ENCODE measurements at regions not wholly inside any gene's neighbourhood (a gene's known extent, or its start where the extent isn't known, plus 50 kb on each side); places are given as distances from the start of the nearest gene placed in this dataset.

DNA sequence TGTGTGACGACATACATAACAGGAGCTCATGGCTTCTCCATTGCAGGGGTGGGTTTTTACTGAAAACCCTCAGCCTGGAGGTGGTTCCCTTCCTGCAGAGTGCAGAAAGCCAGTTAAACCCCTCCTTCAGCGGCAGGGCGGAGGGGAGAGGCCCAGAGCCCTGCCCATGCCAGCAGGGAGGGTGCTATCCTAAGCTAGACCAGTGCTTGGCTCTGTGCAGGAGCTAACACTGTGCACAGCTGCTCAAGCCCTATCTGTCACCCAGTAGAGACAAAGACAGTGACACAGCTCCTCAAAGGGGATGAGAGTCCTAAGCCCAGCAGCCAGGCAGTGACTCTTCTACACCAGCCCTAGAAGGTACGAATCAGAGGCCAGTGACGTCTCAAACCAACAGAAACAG is 70.0 kb upstream of the ZSWIM6 start:
- TF ChIP-seq EZH2 (IDR thresholded peaks at IDR 0.05; ENCODE audit: borderline replicate concordance, low read depth, low read length) (no peak), JUNB (CRISPR knock-in tag; conservative IDR thresholded peaks at IDR 0.05) (no peak), TARDBP (IDR thresholded peaks at IDR 0.05) (no peak), CREM (IDR thresholded peaks at IDR 0.05; ENCODE audit: low read depth) (no peak), HNRNPH1 (optimal IDR thresholded peaks at IDR 0.05; ENCODE audit: low read depth, low read length) (no peak)
- TF ChIP-seq, protein P1, sequence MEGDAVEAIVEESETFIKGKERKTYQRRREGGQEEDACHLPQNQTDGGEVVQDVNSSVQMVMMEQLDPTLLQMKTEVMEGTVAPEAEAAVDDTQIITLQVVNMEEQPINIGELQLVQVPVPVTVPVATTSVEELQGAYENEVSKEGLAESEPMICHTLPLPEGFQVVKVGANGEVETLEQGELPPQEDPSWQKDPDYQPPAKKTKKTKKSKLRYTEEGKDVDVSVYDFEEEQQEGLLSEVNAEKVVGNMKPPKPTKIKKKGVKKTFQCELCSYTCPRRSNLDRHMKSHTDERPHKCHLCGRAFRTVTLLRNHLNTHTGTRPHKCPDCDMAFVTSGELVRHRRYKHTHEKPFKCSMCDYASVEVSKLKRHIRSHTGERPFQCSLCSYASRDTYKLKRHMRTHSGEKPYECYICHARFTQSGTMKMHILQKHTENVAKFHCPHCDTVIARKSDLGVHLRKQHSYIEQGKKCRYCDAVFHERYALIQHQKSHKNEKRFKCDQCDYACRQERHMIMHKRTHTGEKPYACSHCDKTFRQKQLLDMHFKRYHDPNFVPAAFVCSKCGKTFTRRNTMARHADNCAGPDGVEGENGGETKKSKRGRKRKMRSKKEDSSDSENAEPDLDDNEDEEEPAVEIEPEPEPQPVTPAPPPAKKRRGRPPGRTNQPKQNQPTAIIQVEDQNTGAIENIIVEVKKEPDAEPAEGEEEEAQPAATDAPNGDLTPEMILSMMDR (IDR thresholded peaks at IDR 0.05 in 2 of 3, conservative IDR thresholded peaks at IDR 0.05 in 1 of 3; ENCODE audit: insufficient read depth in 2 of 3, low read depth in 1 of 3, low read length in 3 of 3): no peak
- TF ChIP-seq, protein P2, sequence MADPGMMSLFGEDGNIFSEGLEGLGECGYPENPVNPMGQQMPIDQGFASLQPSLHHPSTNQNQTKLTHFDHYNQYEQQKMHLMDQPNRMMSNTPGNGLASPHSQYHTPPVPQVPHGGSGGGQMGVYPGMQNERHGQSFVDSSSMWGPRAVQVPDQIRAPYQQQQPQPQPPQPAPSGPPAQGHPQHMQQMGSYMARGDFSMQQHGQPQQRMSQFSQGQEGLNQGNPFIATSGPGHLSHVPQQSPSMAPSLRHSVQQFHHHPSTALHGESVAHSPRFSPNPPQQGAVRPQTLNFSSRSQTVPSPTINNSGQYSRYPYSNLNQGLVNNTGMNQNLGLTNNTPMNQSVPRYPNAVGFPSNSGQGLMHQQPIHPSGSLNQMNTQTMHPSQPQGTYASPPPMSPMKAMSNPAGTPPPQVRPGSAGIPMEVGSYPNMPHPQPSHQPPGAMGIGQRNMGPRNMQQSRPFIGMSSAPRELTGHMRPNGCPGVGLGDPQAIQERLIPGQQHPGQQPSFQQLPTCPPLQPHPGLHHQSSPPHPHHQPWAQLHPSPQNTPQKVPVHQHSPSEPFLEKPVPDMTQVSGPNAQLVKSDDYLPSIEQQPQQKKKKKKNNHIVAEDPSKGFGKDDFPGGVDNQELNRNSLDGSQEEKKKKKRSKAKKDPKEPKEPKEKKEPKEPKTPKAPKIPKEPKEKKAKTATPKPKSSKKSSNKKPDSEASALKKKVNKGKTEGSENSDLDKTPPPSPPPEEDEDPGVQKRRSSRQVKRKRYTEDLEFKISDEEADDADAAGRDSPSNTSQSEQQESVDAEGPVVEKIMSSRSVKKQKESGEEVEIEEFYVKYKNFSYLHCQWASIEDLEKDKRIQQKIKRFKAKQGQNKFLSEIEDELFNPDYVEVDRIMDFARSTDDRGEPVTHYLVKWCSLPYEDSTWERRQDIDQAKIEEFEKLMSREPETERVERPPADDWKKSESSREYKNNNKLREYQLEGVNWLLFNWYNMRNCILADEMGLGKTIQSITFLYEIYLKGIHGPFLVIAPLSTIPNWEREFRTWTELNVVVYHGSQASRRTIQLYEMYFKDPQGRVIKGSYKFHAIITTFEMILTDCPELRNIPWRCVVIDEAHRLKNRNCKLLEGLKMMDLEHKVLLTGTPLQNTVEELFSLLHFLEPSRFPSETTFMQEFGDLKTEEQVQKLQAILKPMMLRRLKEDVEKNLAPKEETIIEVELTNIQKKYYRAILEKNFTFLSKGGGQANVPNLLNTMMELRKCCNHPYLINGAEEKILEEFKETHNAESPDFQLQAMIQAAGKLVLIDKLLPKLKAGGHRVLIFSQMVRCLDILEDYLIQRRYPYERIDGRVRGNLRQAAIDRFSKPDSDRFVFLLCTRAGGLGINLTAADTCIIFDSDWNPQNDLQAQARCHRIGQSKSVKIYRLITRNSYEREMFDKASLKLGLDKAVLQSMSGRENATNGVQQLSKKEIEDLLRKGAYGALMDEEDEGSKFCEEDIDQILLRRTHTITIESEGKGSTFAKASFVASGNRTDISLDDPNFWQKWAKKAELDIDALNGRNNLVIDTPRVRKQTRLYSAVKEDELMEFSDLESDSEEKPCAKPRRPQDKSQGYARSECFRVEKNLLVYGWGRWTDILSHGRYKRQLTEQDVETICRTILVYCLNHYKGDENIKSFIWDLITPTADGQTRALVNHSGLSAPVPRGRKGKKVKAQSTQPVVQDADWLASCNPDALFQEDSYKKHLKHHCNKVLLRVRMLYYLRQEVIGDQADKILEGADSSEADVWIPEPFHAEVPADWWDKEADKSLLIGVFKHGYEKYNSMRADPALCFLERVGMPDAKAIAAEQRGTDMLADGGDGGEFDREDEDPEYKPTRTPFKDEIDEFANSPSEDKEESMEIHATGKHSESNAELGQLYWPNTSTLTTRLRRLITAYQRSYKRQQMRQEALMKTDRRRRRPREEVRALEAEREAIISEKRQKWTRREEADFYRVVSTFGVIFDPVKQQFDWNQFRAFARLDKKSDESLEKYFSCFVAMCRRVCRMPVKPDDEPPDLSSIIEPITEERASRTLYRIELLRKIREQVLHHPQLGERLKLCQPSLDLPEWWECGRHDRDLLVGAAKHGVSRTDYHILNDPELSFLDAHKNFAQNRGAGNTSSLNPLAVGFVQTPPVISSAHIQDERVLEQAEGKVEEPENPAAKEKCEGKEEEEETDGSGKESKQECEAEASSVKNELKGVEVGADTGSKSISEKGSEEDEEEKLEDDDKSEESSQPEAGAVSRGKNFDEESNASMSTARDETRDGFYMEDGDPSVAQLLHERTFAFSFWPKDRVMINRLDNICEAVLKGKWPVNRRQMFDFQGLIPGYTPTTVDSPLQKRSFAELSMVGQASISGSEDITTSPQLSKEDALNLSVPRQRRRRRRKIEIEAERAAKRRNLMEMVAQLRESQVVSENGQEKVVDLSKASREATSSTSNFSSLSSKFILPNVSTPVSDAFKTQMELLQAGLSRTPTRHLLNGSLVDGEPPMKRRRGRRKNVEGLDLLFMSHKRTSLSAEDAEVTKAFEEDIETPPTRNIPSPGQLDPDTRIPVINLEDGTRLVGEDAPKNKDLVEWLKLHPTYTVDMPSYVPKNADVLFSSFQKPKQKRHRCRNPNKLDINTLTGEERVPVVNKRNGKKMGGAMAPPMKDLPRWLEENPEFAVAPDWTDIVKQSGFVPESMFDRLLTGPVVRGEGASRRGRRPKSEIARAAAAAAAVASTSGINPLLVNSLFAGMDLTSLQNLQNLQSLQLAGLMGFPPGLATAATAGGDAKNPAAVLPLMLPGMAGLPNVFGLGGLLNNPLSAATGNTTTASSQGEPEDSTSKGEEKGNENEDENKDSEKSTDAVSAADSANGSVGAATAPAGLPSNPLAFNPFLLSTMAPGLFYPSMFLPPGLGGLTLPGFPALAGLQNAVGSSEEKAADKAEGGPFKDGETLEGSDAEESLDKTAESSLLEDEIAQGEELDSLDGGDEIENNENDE (IDR thresholded peaks at IDR 0.05; ENCODE audit: low read depth, low read length): no peak
- TF ChIP-seq, protein P3, sequence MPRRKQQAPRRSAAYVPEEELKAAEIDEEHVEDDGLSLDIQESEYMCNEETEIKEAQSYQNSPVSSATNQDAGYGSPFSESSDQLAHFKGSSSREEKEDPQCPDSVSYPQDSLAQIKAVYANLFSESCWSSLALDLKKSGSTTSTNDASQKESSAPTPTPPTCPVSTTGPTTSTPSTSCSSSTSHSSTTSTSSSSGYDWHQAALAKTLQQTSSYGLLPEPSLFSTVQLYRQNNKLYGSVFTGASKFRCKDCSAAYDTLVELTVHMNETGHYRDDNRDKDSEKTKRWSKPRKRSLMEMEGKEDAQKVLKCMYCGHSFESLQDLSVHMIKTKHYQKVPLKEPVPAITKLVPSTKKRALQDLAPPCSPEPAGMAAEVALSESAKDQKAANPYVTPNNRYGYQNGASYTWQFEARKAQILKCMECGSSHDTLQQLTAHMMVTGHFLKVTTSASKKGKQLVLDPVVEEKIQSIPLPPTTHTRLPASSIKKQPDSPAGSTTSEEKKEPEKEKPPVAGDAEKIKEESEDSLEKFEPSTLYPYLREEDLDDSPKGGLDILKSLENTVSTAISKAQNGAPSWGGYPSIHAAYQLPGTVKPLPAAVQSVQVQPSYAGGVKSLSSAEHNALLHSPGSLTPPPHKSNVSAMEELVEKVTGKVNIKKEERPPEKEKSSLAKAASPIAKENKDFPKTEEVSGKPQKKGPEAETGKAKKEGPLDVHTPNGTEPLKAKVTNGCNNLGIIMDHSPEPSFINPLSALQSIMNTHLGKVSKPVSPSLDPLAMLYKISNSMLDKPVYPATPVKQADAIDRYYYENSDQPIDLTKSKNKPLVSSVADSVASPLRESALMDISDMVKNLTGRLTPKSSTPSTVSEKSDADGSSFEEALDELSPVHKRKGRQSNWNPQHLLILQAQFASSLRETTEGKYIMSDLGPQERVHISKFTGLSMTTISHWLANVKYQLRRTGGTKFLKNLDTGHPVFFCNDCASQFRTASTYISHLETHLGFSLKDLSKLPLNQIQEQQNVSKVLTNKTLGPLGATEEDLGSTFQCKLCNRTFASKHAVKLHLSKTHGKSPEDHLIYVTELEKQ (CRISPR knock-in tag; IDR thresholded peaks at IDR 0.05): no peak
- TF ChIP-seq, protein P4, sequence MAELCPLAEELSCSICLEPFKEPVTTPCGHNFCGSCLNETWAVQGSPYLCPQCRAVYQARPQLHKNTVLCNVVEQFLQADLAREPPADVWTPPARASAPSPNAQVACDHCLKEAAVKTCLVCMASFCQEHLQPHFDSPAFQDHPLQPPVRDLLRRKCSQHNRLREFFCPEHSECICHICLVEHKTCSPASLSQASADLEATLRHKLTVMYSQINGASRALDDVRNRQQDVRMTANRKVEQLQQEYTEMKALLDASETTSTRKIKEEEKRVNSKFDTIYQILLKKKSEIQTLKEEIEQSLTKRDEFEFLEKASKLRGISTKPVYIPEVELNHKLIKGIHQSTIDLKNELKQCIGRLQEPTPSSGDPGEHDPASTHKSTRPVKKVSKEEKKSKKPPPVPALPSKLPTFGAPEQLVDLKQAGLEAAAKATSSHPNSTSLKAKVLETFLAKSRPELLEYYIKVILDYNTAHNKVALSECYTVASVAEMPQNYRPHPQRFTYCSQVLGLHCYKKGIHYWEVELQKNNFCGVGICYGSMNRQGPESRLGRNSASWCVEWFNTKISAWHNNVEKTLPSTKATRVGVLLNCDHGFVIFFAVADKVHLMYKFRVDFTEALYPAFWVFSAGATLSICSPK (IDR thresholded peaks at IDR 0.05; ENCODE audit: borderline replicate concordance): no peak

Measured in K562 (cell line).